GM19395 (cell line): ENCODE measurements at regions not wholly inside any gene's neighbourhood (a gene's known extent, or its start where the extent isn't known, plus 50 kb on each side); places are given as distances from the start of the nearest gene placed in this dataset.
"Not testable (repeated sequence)": the region's sequence is repeated elsewhere in the genome, so short reads cannot be mapped to it uniquely, and the experiment has no call there.

Experiments used
- ATAC-seq: cut with Tn5 transposase; IDR thresholded peaks from one replicate; pipeline ENCODE4 v1.9.1; 2021; ENCODE audit warnings: mild to moderate bottlenecking, moderate library complexity; ENCODE audit not compliant: unreplicated experiment

- ATAC-seq, result not testable (repeated sequence)
Measured at GRCh38 chr5:157962686-157963085, 103.7 kb upstream of the CLINT1 start.

- ATAC-seq, result no peak
Measured at GRCh38 chr5:157961896-157962590, 103.1 kb upstream of the CLINT1 start.

GRCh38 chr5:157961176-157961575 lies 102.2 kb upstream of the CLINT1 start:
- no peak for ATAC-seq

GRCh38 chr5:157959370-157959769 lies 100.4 kb upstream of the CLINT1 start:
- ATAC-seq, result no peak

GRCh38 chr5:157956271-157956885 lies 97.4 kb upstream of the CLINT1 start:
- no peak for ATAC-seq

GRCh38 chr5:157955541-157956172 lies 96.7 kb upstream of the CLINT1 start:
- no peak for ATAC-seq

- no peak for ATAC-seq
Measured at GRCh38 chr5:157952374-157952685, 93.4 kb upstream of the CLINT1 start.

- ATAC-seq, result no peak
Measured at GRCh38 chr5:157951673-157952373, 92.9 kb upstream of the CLINT1 start.

- ATAC-seq, result no peak
Measured at GRCh38 chr5:157949520-157949919, 90.6 kb upstream of the CLINT1 start.

GRCh38 chr5:157948738-157949410 lies 89.9 kb upstream of the CLINT1 start:
- peak; percentile 94 for ATAC-seq

- ATAC-seq, result no peak
Measured at GRCh38 chr5:157947156-157947555, 88.2 kb upstream of the CLINT1 start.

- not testable (repeated sequence) for ATAC-seq
Measured at GRCh38 chr5:157945822-157946221, 86.9 kb upstream of the CLINT1 start.

- no peak for ATAC-seq
Measured at GRCh38 chr5:157944938-157945337, 86.0 kb upstream of the CLINT1 start.

- ATAC-seq, result no peak
Measured at GRCh38 chr5:157944077-157944633, 85.2 kb upstream of the CLINT1 start.

- ATAC-seq, result no peak
Measured at GRCh38 chr5:157942595-157942994, 83.7 kb upstream of the CLINT1 start.

- no peak for ATAC-seq
Measured at GRCh38 chr5:157941616-157942015, 82.7 kb upstream of the CLINT1 start.

GRCh38 chr5:157938101-157938500 lies 79.2 kb upstream of the CLINT1 start:
- ATAC-seq, result not testable (repeated sequence)

- ATAC-seq, result not testable (repeated sequence)
Measured at GRCh38 chr5:157936776-157937501, 78.0 kb upstream of the CLINT1 start.

- ATAC-seq, result no peak
Measured at GRCh38 chr5:157934600-157934999, 75.7 kb upstream of the CLINT1 start.

- no peak for ATAC-seq
Measured at GRCh38 chr5:157933005-157933404, 74.1 kb upstream of the CLINT1 start.
